ENCODE measurements at regions not wholly inside any gene's neighbourhood (a gene's known extent, or its start where the extent isn't known, plus 50 kb on each side); places are given as distances from the start of the nearest gene placed in this dataset.

- H3K4me3 ChIP-seq (replicated peaks in 1 of 2; ENCODE audit: low read depth in 2 of 2, low read length in 2 of 2): no peak overlapping the region
- DNase-seq (ENCODE audit: low read depth in 2 of 2): no peak
- no peak for TF ChIP-seq CTCF (IDR thresholded peaks at IDR 0.05; ENCODE audit: low read depth, low read length)
Measured at GRCh38 chr2:8566155-8566670, 115.6 kb upstream of the ID2 start.

GRCh38 chr2:8566774-8567468 lies 114.9 kb upstream of the ID2 start:
- H3K4me3 ChIP-seq (replicated peaks in 1 of 2; ENCODE audit: low read depth in 2 of 2, low read length in 2 of 2): no peak overlapping the region
- TF ChIP-seq CTCF (IDR thresholded peaks at IDR 0.05; ENCODE audit: low read depth, low read length): no peak
- no peak for DNase-seq (ENCODE audit: low read depth in 2 of 2)

- TF ChIP-seq CTCF (IDR thresholded peaks at IDR 0.05; ENCODE audit: low read depth, low read length): no peak
- peak in 1 of 2 donors; percentile 24 for DNase-seq (ENCODE audit: low read depth in 2 of 2)
- H3K4me3 ChIP-seq (replicated peaks in 1 of 2; ENCODE audit: low read depth in 2 of 2, low read length in 2 of 2): no peak overlapping the region
Measured at GRCh38 chr2:8567469-8568260, 114.2 kb upstream of the ID2 start.

GRCh38 chr2:8568543-8569302 lies 113.1 kb upstream of the ID2 start:
- no peak for DNase-seq (ENCODE audit: low read depth in 2 of 2)
- no peak overlapping the region for H3K4me3 ChIP-seq (replicated peaks in 1 of 2; ENCODE audit: low read depth in 2 of 2, low read length in 2 of 2)
- TF ChIP-seq CTCF (IDR thresholded peaks at IDR 0.05; ENCODE audit: low read depth, low read length): no peak

- DNase-seq (ENCODE audit: low read depth in 2 of 2): no peak
- H3K4me3 ChIP-seq (replicated peaks in 1 of 2; ENCODE audit: low read depth in 2 of 2, low read length in 2 of 2): no peak overlapping the region
- TF ChIP-seq CTCF (IDR thresholded peaks at IDR 0.05; ENCODE audit: low read depth, low read length): no peak
Measured at GRCh38 chr2:8569332-8569930, 112.4 kb upstream of the ID2 start.

- no peak for TF ChIP-seq CTCF (IDR thresholded peaks at IDR 0.05; ENCODE audit: low read depth, low read length)
- no peak overlapping the region for H3K4me3 ChIP-seq (replicated peaks in 1 of 2; ENCODE audit: low read depth in 2 of 2, low read length in 2 of 2)
- no peak for DNase-seq (ENCODE audit: low read depth in 2 of 2)
Measured at GRCh38 chr2:8570637-8571036, 111.2 kb upstream of the ID2 start.
